ENCODE measurements at regions not wholly inside any gene's neighbourhood (a gene's known extent, or its start where the extent isn't known, plus 50 kb on each side); places are given as distances from the start of the nearest gene placed in this dataset.

- no peak for TF ChIP-seq CTCF (IDR thresholded peaks at IDR 0.05; ENCODE audit: low read length)
- TF ChIP-seq EZH2 (IDR thresholded peaks at IDR 0.05; ENCODE audit: borderline replicate concordance, low read length): no peak
Measured at GRCh38 chr12:13411287-13411686, 214.8 kb downstream of the EMP1 start.

Data from OCI-LY1 (cell line).